DOHH2 (cell line): ENCODE measurements at regions not wholly inside any gene's neighbourhood (a gene's known extent, or its start where the extent isn't known, plus 50 kb on each side); places are given as distances from the start of the nearest gene placed in this dataset.

ENCODE experiments used
- CTCF ChIP-seq: fragments of 200-600 bp; sonication (generic); IDR thresholded peaks from one replicate; pipeline ENCODE4 v1.5.1; 2014; ENCODE audit warnings: antibody characterized with exemption, mild to moderate bottlenecking, low read depth, low read length; ENCODE audit not compliant: poor library complexity, severe bottlenecking
- EZH2phosphoT487 ChIP-seq: fragments of 200-600 bp; sonication (generic); IDR thresholded peaks from 2 replicates; pipeline ENCODE4 v1.6.1; 2017; ENCODE audit warnings: borderline replicate concordance, mild to moderate bottlenecking, antibody characterized with exemption, low read length, moderate library complexity, mixed read lengths

DNA sequence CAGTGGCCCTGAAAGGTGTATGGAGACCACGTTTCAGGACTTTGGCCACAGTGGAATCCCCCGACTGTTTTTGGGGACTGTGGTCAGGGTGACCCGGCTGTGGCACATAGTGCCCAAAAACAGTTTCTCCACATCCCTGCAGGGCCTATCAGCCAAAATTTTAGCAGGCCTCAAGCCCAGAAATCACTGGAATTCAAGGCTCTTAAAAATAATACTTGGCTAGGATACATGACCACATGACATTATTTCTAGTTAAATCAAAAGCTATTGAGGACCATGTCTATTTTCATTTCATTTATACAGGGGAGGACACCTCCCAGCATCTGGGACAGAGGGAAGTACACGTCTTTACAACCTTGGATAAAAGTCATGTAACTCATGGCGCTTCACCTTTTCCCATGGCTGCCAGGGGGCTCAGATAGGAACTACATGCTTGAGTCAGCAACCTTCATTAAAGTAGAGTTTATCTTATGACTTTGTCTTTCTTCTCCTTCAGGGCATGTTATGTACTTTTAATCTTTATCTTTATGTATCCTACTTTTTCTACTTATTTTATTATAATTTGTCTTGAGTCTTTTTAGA lies 70.8 kb upstream of the CD93 start:
- no peak for TF ChIP-seq EZH2phosphoT487
- TF ChIP-seq CTCF: no peak
